ENCODE measurements at regions not wholly inside any gene's neighbourhood (a gene's known extent, or its start where the extent isn't known, plus 50 kb on each side); places are given as distances from the start of the nearest gene placed in this dataset.

GRCh38 chrX:102018208-102018607, 86.4 kb upstream of the ZMAT1 start:
- TF ChIP-seq CTCF (IDR thresholded peaks at IDR 0.05) (no peak), POLR2A (IDR thresholded peaks at IDR 0.05) (no peak)

All from thyroid gland (tissue), 4 donors.